GM12878 (cell line): ENCODE measurements at regions not wholly inside any gene's neighbourhood (a gene's known extent, or its start where the extent isn't known, plus 50 kb on each side); places are given as distances from the start of the nearest gene placed in this dataset.

Experiments
- ATAC-seq: fragments of 200-7000 bp; cut with Tn5 transposase; 3 replicates; pipeline ENCODE4 v1.9.1; 2020; ENCODE audit warnings: mild to moderate bottlenecking, moderate library complexity
- BruUV-seq: library from RNA; stranded (reverse); fragments of 400-500 nt; replicated peaks from 2 replicates; lab custom pipeline; 2021; lab: Mats Ljungman, UMichigan
- CTCF ChIA-PET: fragments of 300-600 bp; sonication (Branson Sonifier 250); formaldehyde crosslinking; extraction: SDS; loops from one replicate; lab custom pipeline; 2021; ENCODE audit warnings: inconsistent platforms; lab: Yijun Ruan, JAX
- POLR2A ChIA-PET: fragments of 350-600 bp; formaldehyde crosslinking; extraction: SDS; loops from one replicate; lab custom pipeline; 2021; ENCODE audit warnings: inconsistent platforms; lab: Charles Lee
- RAD21 ChIA-PET: fragments of 300-600 bp; sonication (Branson Sonifier 250); formaldehyde crosslinking; loops from one replicate; lab custom pipeline; 2023; ENCODE audit warnings: antibody characterized with exemption; ENCODE audit not compliant: unreplicated experiment; lab: Charles Lee
- SMC1A ChIA-PET: fragments of 300-600 bp; sonication (Branson Sonifier 250); formaldehyde crosslinking; loops from one replicate; lab custom pipeline; 2023; ENCODE audit not compliant: unreplicated experiment, uncharacterized antibody; lab: Charles Lee
- DNase-seq: peaks from one replicate; pipeline ENCODE4 v3.0.0-alpha.2; 2011; ENCODE audit warnings: low read depth, low spot score
- FAIRE-seq: peaks from 3 replicates; lab custom pipeline; 2011; peaks lifted over from hg19 to GRCh38; lab: Jason Lieb, UNC
- H2AFZ ChIP-seq: 2 replicates; pipeline ENCODE4 v1.6.0; 2011; ENCODE audit warnings: low read depth, low read length, control low read depth; ENCODE audit not compliant: control insufficient read depth
- H3K27ac ChIP-seq: 2 replicates; pipeline ENCODE4 v1.5.1; 2011; ENCODE audit warnings: control low read depth; ENCODE audit not compliant: control insufficient read depth, insufficient read depth
- H3K27me3 ChIP-seq, 2 experiments: replicated peaks in 1 of 2; 2 replicates each; pipeline versions ENCODE4 v1.6.0 to v1.6.1; 2011; ENCODE audit warnings: low read length in 1 of 2; ENCODE audit not compliant: control insufficient read depth in 2 of 2, insufficient read depth in 2 of 2
- H3K36me3 ChIP-seq, 2 experiments: 2 replicates each; pipeline ENCODE4 v1.5.1; 2011; ENCODE audit warnings: low read length in 1 of 2; ENCODE audit not compliant: control insufficient read depth in 2 of 2, insufficient read depth in 2 of 2
- H3K4me1 ChIP-seq: 2 replicates; pipeline ENCODE4 v1.6.1; 2011; ENCODE audit warnings: mild to moderate bottlenecking, low read length, moderate library complexity, mixed read lengths; ENCODE audit not compliant: control insufficient read depth, insufficient read depth
- H3K4me2 ChIP-seq: 2 replicates; pipeline ENCODE4 v1.6.0; 2011; ENCODE audit warnings: control low read depth; ENCODE audit not compliant: control insufficient read depth, insufficient read depth
- H3K4me3 ChIP-seq: fragments of 200-600 bp; sonication (generic); 2 replicates; pipeline ENCODE4 v1.5.1; 2016
- H3K79me2 ChIP-seq: 2 replicates; pipeline ENCODE4 v1.6.0; 2011; ENCODE audit warnings: low read length; ENCODE audit not compliant: control insufficient read depth, insufficient read depth
- H3K9ac ChIP-seq: 2 replicates; pipeline ENCODE4 v1.8.0; 2011; ENCODE audit warnings: low read length, control low read depth, mixed read lengths; ENCODE audit not compliant: control insufficient read depth, insufficient read depth
- H3K9me3 ChIP-seq: replicated peaks from 3 replicates; pipeline ENCODE4 v1.5.1; 2011; ENCODE audit warnings: mild to moderate bottlenecking, low read length; ENCODE audit not compliant: control insufficient read depth, insufficient read depth
- H4K20me1 ChIP-seq: 2 replicates; pipeline ENCODE4 v1.6.0; 2011; ENCODE audit not compliant: control insufficient read depth, insufficient read depth
- BCL11A ChIP-seq: IDR thresholded peaks from 2 replicates; pipeline ENCODE4 v1.6.1; 2011; ENCODE audit warnings: low read depth, low read length
- EED ChIP-seq: sonication (generic); IDR thresholded peaks from 2 replicates; pipeline ENCODE4 v1.6.1; 2016; ENCODE audit warnings: antibody characterized with exemption, low read depth
- FOXK2 ChIP-seq: fragments of 450-650 bp; IDR thresholded peaks from 2 replicates; pipeline ENCODE4 v1.6.1; 2017; ENCODE audit warnings: mild to moderate bottlenecking, moderate library complexity
- HDGF ChIP-seq: fragments of 450-650 bp; IDR thresholded peaks from 2 replicates; pipeline ENCODE4 v1.6.1; 2016; ENCODE audit warnings: antibody characterized with exemption
- KDM1A ChIP-seq: fragments of 200-600 bp; sonication (generic); IDR thresholded peaks from 2 replicates; pipeline ENCODE4 v1.6.1; 2016; ENCODE audit warnings: borderline replicate concordance
- NBN ChIP-seq: fragments of 450-650 bp; IDR thresholded peaks from 2 replicates; pipeline ENCODE4 v1.6.1; 2016
- POLR2AphosphoS2 ChIP-seq: IDR thresholded peaks from 2 replicates; pipeline ENCODE4 v1.6.1; 2011; ENCODE audit warnings: low read depth, mild to moderate bottlenecking, low read length, improper control_type of control experiment, moderate library complexity
- SMARCA5 ChIP-seq: fragments of 450-650 bp; IDR thresholded peaks from 2 replicates; pipeline ENCODE4 v1.6.1; 2017; ENCODE audit warnings: mild to moderate bottlenecking
- TCF7 ChIP-seq: IDR thresholded peaks from 2 replicates; pipeline ENCODE4 v1.6.1; 2014; ENCODE audit warnings: antibody characterized with exemption, borderline replicate concordance
- USF2 ChIP-seq: IDR thresholded peaks from 2 replicates; pipeline ENCODE4 v1.6.1; 2011; ENCODE audit warnings: low read depth, low read length, improper control_type of control experiment, borderline replicate concordance
- WGBS: methylation state at CpG from one replicate; pipeline ENCODE4 v1.1.6; 2016; ENCODE audit warnings: low lambda C conversion rate; ENCODE audit not compliant: insufficient replicate concordance, insufficient coverage; ENCODE audit errors: missing lambda C conversion rate; 5-methylcytosine and 5-hydroxymethylcytosine counted together
- in situ Hi-C: fragments of 300-500 bp; cut with MboI; formaldehyde crosslinking; loops from 9 replicates; pipeline ENCODE4 v1.14.3; 2018; ENCODE audit warnings: mixed read lengths
- intact Hi-C: fragments of 100-400 bp; cut with micrococcal nuclease; formaldehyde crosslinking; loops from one replicate; pipeline ENCODE4 v1.14.2; 2022; ENCODE audit not compliant: unreplicated experiment
- TF ChIP-seq, protein P1 (sequence below), 3 experiments: IDR thresholded peaks in 2 of 3; conservative IDR thresholded peaks in 1 of 3; 2 replicates each; pipeline ENCODE4 v1.5.1; 2011; ENCODE audit warnings: low read depth in 3 of 3, low read length in 3 of 3, mild to moderate bottlenecking in 3 of 3, control low read depth in 2 of 3, moderate library complexity in 2 of 3, inconsistent platforms in 1 of 3, mixed read lengths in 1 of 3; ENCODE audit not compliant: control insufficient read depth in 2 of 3, insufficient read depth in 1 of 3; ENCODE audit errors: extremely low read depth in 1 of 3
- TF ChIP-seq, protein P2 (sequence below): IDR thresholded peaks from 2 replicates; pipeline ENCODE4 v1.6.1; 2012; ENCODE audit warnings: low read depth, low read length, improper control_type of control experiment

GRCh38 chr10:2933071-2933470 is 134.3 kb upstream of the PFKP start:
- ChIA-PET POLR2A (no interaction called here), SMC1A (no interaction called here), CTCF (no interaction called here), RAD21 (no interaction called here)
- TF ChIP-seq KDM1A (no peak), BCL11A (no peak), FOXK2 (no peak), EED (no peak), NBN (no peak), HDGF (no peak), TCF7 (no peak), POLR2AphosphoS2 (no peak), SMARCA5 (no peak), USF2 (no peak)
- TF ChIP-seq, protein P1, sequence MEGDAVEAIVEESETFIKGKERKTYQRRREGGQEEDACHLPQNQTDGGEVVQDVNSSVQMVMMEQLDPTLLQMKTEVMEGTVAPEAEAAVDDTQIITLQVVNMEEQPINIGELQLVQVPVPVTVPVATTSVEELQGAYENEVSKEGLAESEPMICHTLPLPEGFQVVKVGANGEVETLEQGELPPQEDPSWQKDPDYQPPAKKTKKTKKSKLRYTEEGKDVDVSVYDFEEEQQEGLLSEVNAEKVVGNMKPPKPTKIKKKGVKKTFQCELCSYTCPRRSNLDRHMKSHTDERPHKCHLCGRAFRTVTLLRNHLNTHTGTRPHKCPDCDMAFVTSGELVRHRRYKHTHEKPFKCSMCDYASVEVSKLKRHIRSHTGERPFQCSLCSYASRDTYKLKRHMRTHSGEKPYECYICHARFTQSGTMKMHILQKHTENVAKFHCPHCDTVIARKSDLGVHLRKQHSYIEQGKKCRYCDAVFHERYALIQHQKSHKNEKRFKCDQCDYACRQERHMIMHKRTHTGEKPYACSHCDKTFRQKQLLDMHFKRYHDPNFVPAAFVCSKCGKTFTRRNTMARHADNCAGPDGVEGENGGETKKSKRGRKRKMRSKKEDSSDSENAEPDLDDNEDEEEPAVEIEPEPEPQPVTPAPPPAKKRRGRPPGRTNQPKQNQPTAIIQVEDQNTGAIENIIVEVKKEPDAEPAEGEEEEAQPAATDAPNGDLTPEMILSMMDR (IDR thresholded peaks at IDR 0.05 in 2 of 3, conservative IDR thresholded peaks at IDR 0.05 in 1 of 3; ENCODE audit: control insufficient read depth in 2 of 3, extremely low read depth in 1 of 3, insufficient read depth in 1 of 3, low read depth in 3 of 3, low read length in 3 of 3): no peak
- TF ChIP-seq, protein P2, sequence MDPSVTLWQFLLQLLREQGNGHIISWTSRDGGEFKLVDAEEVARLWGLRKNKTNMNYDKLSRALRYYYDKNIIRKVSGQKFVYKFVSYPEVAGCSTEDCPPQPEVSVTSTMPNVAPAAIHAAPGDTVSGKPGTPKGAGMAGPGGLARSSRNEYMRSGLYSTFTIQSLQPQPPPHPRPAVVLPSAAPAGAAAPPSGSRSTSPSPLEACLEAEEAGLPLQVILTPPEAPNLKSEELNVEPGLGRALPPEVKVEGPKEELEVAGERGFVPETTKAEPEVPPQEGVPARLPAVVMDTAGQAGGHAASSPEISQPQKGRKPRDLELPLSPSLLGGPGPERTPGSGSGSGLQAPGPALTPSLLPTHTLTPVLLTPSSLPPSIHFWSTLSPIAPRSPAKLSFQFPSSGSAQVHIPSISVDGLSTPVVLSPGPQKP: no peak
- Histone ChIP-seq H3K36me3 (no peaks in the 10 kb centered on the region), H3K9me3 (peaks cover 4% of the 10 kb centered on the region; the same call in 2 of the 3 replicates), H3K4me3 (no peak overlapping the region), H4K20me1 (no peaks in the 10 kb centered on the region), H3K27ac (no peak overlapping the region), H3K27me3 (peaks cover 0 to 1% of the 10 kb centered on the region in 2 experiments; a peak in 2 of 4 replicates), H2AFZ (no peak overlapping the region), H3K79me2 (no peaks in the 10 kb centered on the region), H3K4me1 (no peaks in the 10 kb centered on the region), H3K4me2 (no peak overlapping the region), H3K9ac (no peak overlapping the region)
- FAIRE-seq (no peak), ATAC-seq (no peak), DNase-seq (no peak)
- in situ Hi-C loops (no loop called here), intact Hi-C loops (no loop called here)
- no TSS peak for BruUV-seq
- WGBS: 45% methylated on average over 10 of the region's 10 CpGs
